NT2/D1 (cell line): ENCODE measurements at regions not wholly inside any gene's neighbourhood (a gene's known extent, or its start where the extent isn't known, plus 50 kb on each side); places are given as distances from the start of the nearest gene placed in this dataset.

Experiments used
- SUZ12 ChIP-seq: IDR thresholded peaks from 2 replicates; pipeline ENCODE4 v1.6.1; 2011; ENCODE audit not compliant: insufficient read length, insufficient read depth; ENCODE audit errors: extremely low read depth
- YY1 ChIP-seq: IDR thresholded peaks from 2 replicates; pipeline ENCODE4 v1.6.1; 2011; ENCODE audit not compliant: insufficient read length, insufficient read depth

- no peak for TF ChIP-seq SUZ12
- TF ChIP-seq YY1 = no peak
Measured at GRCh38 chr1:70627910-70628309, 216.8 kb downstream of the CTH start.
